Spleen (tissue), 11 donors: ENCODE measurements at regions not wholly inside any gene's neighbourhood (a gene's known extent, or its start where the extent isn't known, plus 50 kb on each side); places are given as distances from the start of the nearest gene placed in this dataset.

Source experiments
- DNase-seq: peaks from one replicate; pipeline ENCODE4 v3.0.0-alpha.2; 2020
- H3K27ac ChIP-seq, 8 donors: fragments of 200-600 bp; sonication (generic) in 7 of 8; 1 replicate in 4 of 8; 2 replicates in 4 of 8; pipeline versions ENCODE4 v1.5.0 to v1.8.0; 2016 to 2021; ENCODE audit warnings: inconsistent platforms in 4 of 8, mild to moderate bottlenecking in 4 of 8, moderate library complexity in 1 of 8
- H3K27me3 ChIP-seq, 7 donors: fragments of 200-600 bp; sonication (generic) in 6 of 7; replicated peaks in 1 of 7; 1 replicate in 4 of 7; 2 replicates in 3 of 7; pipeline versions ENCODE4 v1.5.0 to v1.8.0; 2016 to 2021; ENCODE audit warnings: inconsistent platforms in 3 of 7, mild to moderate bottlenecking in 1 of 7
- H3K36me3 ChIP-seq, 6 donors: fragments of 200-600 bp; sonication (generic) in 5 of 6; 1 replicate in 4 of 6; 2 replicates in 2 of 6; pipeline versions ENCODE4 v1.5.0 to v1.8.0; 2016 to 2021; ENCODE audit warnings: inconsistent platforms in 2 of 6
- H3K4me1 ChIP-seq, 6 donors: fragments of 200-600 bp; sonication (generic) in 5 of 6; 1 replicate in 3 of 6; 2 replicates in 3 of 6; pipeline versions ENCODE4 v1.5.0 to v1.8.0; 2016 to 2021; ENCODE audit warnings: inconsistent platforms in 3 of 6
- H3K4me3 ChIP-seq, 8 donors: fragments of 200-600 bp; sonication (generic) in 7 of 8; 1 replicate in 4 of 8; 2 replicates in 4 of 8; pipeline versions ENCODE4 v1.5.0 to v1.8.0; 2016 to 2021; ENCODE audit warnings: inconsistent platforms in 4 of 8, mild to moderate bottlenecking in 4 of 8, moderate library complexity in 2 of 8
- H3K9me3 ChIP-seq, 8 donors: fragments of 200-600 bp; sonication (generic) in 7 of 8; 1 replicate in 4 of 8; 2 replicates in 4 of 8; pipeline versions ENCODE4 v1.5.0 to v1.8.0; 2016 to 2021; ENCODE audit warnings: inconsistent platforms in 4 of 8
- CTCF ChIP-seq, 11 experiments: fragments of 200-600 bp in 7 of 11; fragments of 450-650 bp in 4 of 11; sonication (generic) in 4 of 11; IDR thresholded peaks in 8 of 11; conservative IDR thresholded peaks in 3 of 11; 1 replicate in 7 of 11; 2 replicates in 4 of 11; pipeline versions ENCODE4 v1.4.0 to v1.8.0; 2016 to 2021; ENCODE audit warnings: antibody characterized with exemption in 11 of 11, inconsistent platforms in 4 of 11, mild to moderate bottlenecking in 1 of 11
- POLR2A ChIP-seq, 3 donors: fragments of 450-650 bp; IDR thresholded peaks; one replicate each; pipeline ENCODE4 v1.5.1; 2017; ENCODE audit warnings: antibody characterized with exemption in 3 of 3, mild to moderate bottlenecking in 1 of 3
- POLR2AphosphoS5 ChIP-seq, 3 donors: sonication (generic); formaldehyde crosslinking; IDR thresholded peaks; one replicate each; pipeline ENCODE4 v1.5.1; 2017; ENCODE audit warnings: antibody characterized with exemption in 3 of 3
- WGBS, 5 donors: extraction: QIAGEN DNeasy Blood & Tissue Kit in 3 of 5; methylation state at CpG; one replicate each; pipeline versions ENCODE4 v1.1.5 to v1.1.7; 2013 to 2018; 5-methylcytosine and 5-hydroxymethylcytosine counted together
- intact Hi-C: fragments of 100-400 bp; cut with DNase I; formaldehyde crosslinking; loops from one replicate; pipeline ENCODE4 v1.15.0; 2023; ENCODE audit warnings: low total_unique reads
- donor health status: healthy with polysubstance abuse.
- donor health status: DM: no; HTN: no; CAD: no; lungs with moderate emphysema.
- donor health status: DM: no; HTN: no; CAD: no.
- donor health status: Bipolar disorder and iron deficiency.
- donor health status: healthy.
- donor health status: DM: no; HTN: no; CAD: no.
- donor health status: DM: yes; HTN: yes; CAD: no.

- 74 to 86% (median 81%) methylated on average over 1 of the region's 1 CpG for WGBS, 5 donors
Measured at GRCh38 chr12:107275530-107275929, 182.2 kb upstream of the CRY1 start.

GRCh38 chr12:107277855-107278254 is 184.5 kb upstream of the CRY1 start:
- Histone ChIP-seq H3K4me1 (no peaks in the 10 kb centered on the region), H3K27ac (no peak overlapping the region), H3K36me3 (no peaks in the 10 kb centered on the region), H3K9me3 (peaks cover 0 to 11% (median 6%) of the 10 kb centered on the region in 8 donors), H3K4me3 (no peak overlapping the region), H3K27me3 (peaks cover 0 to 5% (median 0%) of the 10 kb centered on the region in 7 donors)
- DNase-seq = no peak
- intact Hi-C loops = no loop called here
- 34 to 56% (median 55%) methylated on average over 1 of the region's 1 CpG for WGBS, 5 donors
- TF ChIP-seq POLR2AphosphoS5 (IDR thresholded peaks at IDR 0.05) (no peak), POLR2A (IDR thresholded peaks at IDR 0.05) (no peak), CTCF (IDR thresholded peaks at IDR 0.05 in 8 of 11, conservative IDR thresholded peaks at IDR 0.05 in 3 of 11) (no peak)

More at GRCh38 chr12:107275530-107275929, 182.2 kb upstream of the CRY1 start:
- H3K27ac ChIP-seq = no peak overlapping the region
- no peak for DNase-seq
- intact Hi-C loops = no loop called here
- H3K4me3 ChIP-seq = no peak overlapping the region
- peaks cover 0 to 11% (median 6%) of the 10 kb centered on the region in 8 donors for H3K9me3 ChIP-seq
- no peaks in the 10 kb centered on the region for H3K36me3 ChIP-seq
- H3K4me1 ChIP-seq = no peaks in the 10 kb centered on the region
- H3K27me3 ChIP-seq = peaks cover 0 to 5% (median 0%) of the 10 kb centered on the region in 7 donors
- no peak for TF ChIP-seq POLR2AphosphoS5 (IDR thresholded peaks at IDR 0.05)
- TF ChIP-seq CTCF (IDR thresholded peaks at IDR 0.05 in 8 of 11, conservative IDR thresholded peaks at IDR 0.05 in 3 of 11) = no peak
- TF ChIP-seq POLR2A (IDR thresholded peaks at IDR 0.05) = no peak

GRCh38 chr12:107282628-107283027 is 189.3 kb upstream of the CRY1 start:
- Histone ChIP-seq H3K4me3 (no peak overlapping the region), H3K27me3 (no peaks in the 10 kb centered on the region), H3K9me3 (peaks cover 0 to 22% (median 12%) of the 10 kb centered on the region in 8 donors), H3K36me3 (no peaks in the 10 kb centered on the region), H3K27ac (no peak overlapping the region), H3K4me1 (no peaks in the 10 kb centered on the region)
- TF ChIP-seq CTCF (IDR thresholded peaks at IDR 0.05 in 8 of 11, conservative IDR thresholded peaks at IDR 0.05 in 3 of 11) (no peak), POLR2AphosphoS5 (IDR thresholded peaks at IDR 0.05) (no peak), POLR2A (IDR thresholded peaks at IDR 0.05) (no peak)
- intact Hi-C loops = no loop called here
- no peak for DNase-seq
- 81 to 93% (median 89%) methylated on average over 1 of the region's 1 CpG for WGBS, 5 donors

GRCh38 chr12:107283652-107284051 is 190.3 kb upstream of the CRY1 start:
- WGBS, 5 donors = 78 to 95% (median 82%) methylated on average over 4 of the region's 4 CpGs
- Histone ChIP-seq H3K4me3 (no peak overlapping the region), H3K9me3 (peaks cover 0 to 22% (median 12%) of the 10 kb centered on the region in 8 donors), H3K27me3 (no peaks in the 10 kb centered on the region), H3K4me1 (no peaks in the 10 kb centered on the region), H3K36me3 (no peaks in the 10 kb centered on the region), H3K27ac (no peak overlapping the region)
- intact Hi-C loops = no loop called here
- DNase-seq = no peak
- no peak for TF ChIP-seq POLR2AphosphoS5 (IDR thresholded peaks at IDR 0.05)

GRCh38 chr12:107284692-107285091 is 191.3 kb upstream of the CRY1 start:
- H3K27ac ChIP-seq = no peak overlapping the region
- TF ChIP-seq CTCF (IDR thresholded peaks at IDR 0.05 in 8 of 11, conservative IDR thresholded peaks at IDR 0.05 in 3 of 11) = no peak
- TF ChIP-seq POLR2A (IDR thresholded peaks at IDR 0.05) = no peak
- no peak for TF ChIP-seq POLR2AphosphoS5 (IDR thresholded peaks at IDR 0.05)
- DNase-seq = no peak
- WGBS, 5 donors = 89 to 100% (median 93%) methylated on average over 2 of the region's 2 CpGs
- intact Hi-C loops = no loop called here
- H3K4me3 ChIP-seq = no peak overlapping the region
- H3K27me3 ChIP-seq = no peaks in the 10 kb centered on the region
- H3K4me1 ChIP-seq = no peaks in the 10 kb centered on the region
- H3K36me3 ChIP-seq = no peaks in the 10 kb centered on the region
- peaks cover 0 to 13% (median 5%) of the 10 kb centered on the region in 8 donors for H3K9me3 ChIP-seq
